HCT116 (cell line): ENCODE measurements at regions not wholly inside any gene's neighbourhood (a gene's known extent, or its start where the extent isn't known, plus 50 kb on each side); places are given as distances from the start of the nearest gene placed in this dataset.

Experiments used
- ATAC-seq: fragments of 200-7000 bp; cut with Tn5 transposase; 2 replicates; pipeline ENCODE4 v1.9.1; 2020; ENCODE audit warnings: mild to moderate bottlenecking, moderate library complexity
- BruUV-seq: library from RNA; stranded (reverse); fragments of 400-500 nt; replicated peaks from 2 replicates; lab custom pipeline; 2021; lab: Mats Ljungman, UMichigan
- CTCF ChIA-PET: fragments of 300-600 bp; sonication (Branson Sonifier 250); formaldehyde crosslinking; loops from one replicate; lab custom pipeline; 2021; ENCODE audit warnings: antibody characterized with exemption; lab: Charles Lee
- POLR2A ChIA-PET: fragments of 300-600, 350-600 bp; sonication (Branson Sonifier 250); formaldehyde crosslinking; loops from one replicate; lab custom pipeline; 2021; ENCODE audit warnings: antibody characterized with exemption; lab: Charles Lee
- RAD21 ChIA-PET, 2 experiments: fragments of 300-600 bp; sonication (Branson Sonifier 250); formaldehyde crosslinking; loops; one replicate each; lab custom pipeline; 2023; ENCODE audit warnings: low total read pairs in 2 of 2; ENCODE audit not compliant: uncharacterized antibody in 2 of 2, unreplicated experiment in 2 of 2, low non-redundant PET in 1 of 2; lab: Charles Lee
- DNase-seq: peaks from one replicate; pipeline ENCODE4 v3.0.0-alpha.2; 2010; ENCODE audit warnings: low read depth, low spot score
- H2AFZ ChIP-seq: fragments of 200-600 bp; shearing (Covaris generic), sonication (generic); 2 replicates; pipeline ENCODE4 v1.6.1; 2017; ENCODE audit warnings: low read depth, mixed run types, mixed read lengths, antibody characterized with exemption, low read length; ENCODE audit not compliant: poor library complexity, severe bottlenecking
- H3K27ac ChIP-seq: 2 replicates; pipeline ENCODE4 v1.5.1; 2012; ENCODE audit warnings: low read depth, low read length
- H3K27me3 ChIP-seq: fragments of 200-600 bp; sonication (generic); 2 replicates; pipeline ENCODE4 v1.6.1; 2016; ENCODE audit warnings: mixed run types, low read length, mixed read lengths; ENCODE audit not compliant: insufficient read depth
- H3K36me3 ChIP-seq, 2 experiments: fragments of 200-500 bp in 1 of 2; fragments of 200-600 bp in 1 of 2; sonication (Bioruptor generic) in 1 of 2; sonication (generic) in 1 of 2; 2 replicates each; pipeline versions ENCODE4 v1.5.1 to v1.6.1; 2014 to 2016; ENCODE audit warnings: low read length in 2 of 2, inconsistent platforms in 1 of 2, mixed read lengths in 1 of 2, mixed run types in 1 of 2; ENCODE audit not compliant: insufficient read depth in 2 of 2, control insufficient read depth in 1 of 2
- H3K4me1 ChIP-seq, 2 experiments: fragments of 200-600 bp in 1 of 2; sonication (generic) in 1 of 2; 2 replicates each; pipeline versions ENCODE4 v1.5.1 to v1.6.1; 2012 to 2017; ENCODE audit warnings: low read length in 2 of 2, inconsistent platforms in 1 of 2, mild to moderate bottlenecking in 1 of 2, mixed read lengths in 1 of 2, mixed run types in 1 of 2, moderate library complexity in 1 of 2; ENCODE audit not compliant: insufficient read depth in 2 of 2, control insufficient read depth in 1 of 2
- H3K4me2 ChIP-seq: fragments of 200-600 bp; sonication (generic); 2 replicates; pipeline ENCODE4 v1.6.1; 2017; ENCODE audit warnings: mixed run types, low read length, mixed read lengths
- H3K4me3 ChIP-seq, 2 experiments: fragments of 200-600 bp in 1 of 2; sonication (generic) in 1 of 2; replicated peaks in 1 of 2; 2 replicates each; pipeline ENCODE4 v1.5.1; 2011 to 2016; ENCODE audit warnings: low read length in 2 of 2, control low read depth in 1 of 2, low read depth in 1 of 2, mild to moderate bottlenecking in 1 of 2, mixed read lengths in 1 of 2, mixed run types in 1 of 2
- H3K79me2 ChIP-seq: fragments of 200-600 bp; sonication (generic); 2 replicates; pipeline ENCODE4 v1.6.1; 2017; ENCODE audit warnings: mild to moderate bottlenecking, mixed run types, low read length, moderate library complexity, mixed read lengths; ENCODE audit not compliant: insufficient read depth
- H3K9ac ChIP-seq: fragments of 200-600 bp; sonication (generic); 2 replicates; pipeline ENCODE4 v1.6.1; 2016; ENCODE audit warnings: low read length, mixed read lengths
- H3K9me2 ChIP-seq: fragments of 200-600 bp; sonication (generic), shearing (Covaris generic); 2 replicates; pipeline ENCODE4 v1.6.1; 2017; ENCODE audit warnings: mixed run types, mild to moderate bottlenecking, moderate library complexity; ENCODE audit not compliant: insufficient read depth
- H3K9me3 ChIP-seq, 2 experiments: fragments of 200-500 bp in 1 of 2; fragments of 200-600 bp in 1 of 2; sonication (Bioruptor generic) in 1 of 2; sonication (generic) in 1 of 2; 2 replicates each; pipeline ENCODE4 v1.6.1; 2014 to 2017; ENCODE audit warnings: low read length in 2 of 2, mixed read lengths in 2 of 2, inconsistent platforms in 1 of 2, low read depth in 1 of 2, mild to moderate bottlenecking in 1 of 2, mixed run types in 1 of 2, moderate library complexity in 1 of 2; ENCODE audit not compliant: control insufficient read depth in 1 of 2, insufficient read depth in 1 of 2
- H4K20me1 ChIP-seq: fragments of 200-600 bp; sonication (generic), shearing (Covaris generic); 2 replicates; pipeline ENCODE4 v1.6.1; 2017; ENCODE audit warnings: mixed run types, mild to moderate bottlenecking, moderate library complexity; ENCODE audit not compliant: insufficient read depth
- ELF1 ChIP-seq: IDR thresholded peaks from 2 replicates; pipeline ENCODE4 v1.6.1; 2012; ENCODE audit warnings: low read depth, borderline replicate concordance
- EZH2 ChIP-seq: fragments of 200-600 bp; sonication (generic); IDR thresholded peaks from 2 replicates; pipeline ENCODE4 v1.6.1; 2017; ENCODE audit warnings: antibody characterized with exemption, mixed run types
- EZH2phosphoT487 ChIP-seq: fragments of 200-600 bp; IDR thresholded peaks from 2 replicates; pipeline ENCODE4 v1.6.1; 2018; ENCODE audit warnings: antibody characterized with exemption, borderline replicate concordance
- FOSL1 ChIP-seq: IDR thresholded peaks from 2 replicates; pipeline ENCODE4 v1.6.1; 2012; ENCODE audit warnings: low read depth
- POLR2A ChIP-seq: IDR thresholded peaks from 2 replicates; pipeline ENCODE4 v1.7.0; 2011; ENCODE audit warnings: borderline replicate concordance; ENCODE audit not compliant: insufficient read depth, insufficient read length; ENCODE audit errors: extremely low read depth
- POLR2AphosphoS5 ChIP-seq: IDR thresholded peaks from 2 replicates; pipeline ENCODE4 v1.6.1; 2011; ENCODE audit warnings: mild to moderate bottlenecking, low read depth, low read length, moderate library complexity
- RAD21 ChIP-seq: IDR thresholded peaks from 2 replicates; pipeline ENCODE4 v1.6.1; 2012; ENCODE audit warnings: low read depth, mild to moderate bottlenecking
- REST ChIP-seq: IDR thresholded peaks from 2 replicates; pipeline ENCODE4 v1.6.1; 2012; ENCODE audit warnings: low read depth
- SIN3A ChIP-seq: IDR thresholded peaks from 2 replicates; pipeline ENCODE4 v1.6.1; 2012; ENCODE audit warnings: low read depth
- SP1 ChIP-seq: IDR thresholded peaks from 2 replicates; pipeline ENCODE4 v1.6.1; 2012; ENCODE audit warnings: low read depth
- TCF7L2 ChIP-seq: IDR thresholded peaks from 2 replicates; pipeline ENCODE4 v1.7.0; 2011; ENCODE audit warnings: borderline replicate concordance, inconsistent platforms; ENCODE audit not compliant: insufficient read depth, insufficient read length; ENCODE audit errors: extremely low read depth
- ZFX ChIP-seq: fragments of 450-650 bp; IDR thresholded peaks from 2 replicates; pipeline ENCODE4 v1.6.1; 2017
- ZNF274 ChIP-seq: fragments of 200-500 bp; sonication (Bioruptor generic); IDR thresholded peaks from 2 replicates; pipeline ENCODE4 v1.6.1; 2014; ENCODE audit warnings: mild to moderate bottlenecking, low read depth, low read length, inconsistent platforms
- intact Hi-C: fragments of 100-400 bp; cut with micrococcal nuclease; formaldehyde crosslinking; loops from 2 replicates; pipeline ENCODE4 v1.10.0; 2022
- TF ChIP-seq, protein P1 (sequence below), 3 experiments: fragments of 200-600 bp in 1 of 3; sonication (generic) in 1 of 3; IDR thresholded peaks in 2 of 3; conservative IDR thresholded peaks in 1 of 3; 2 replicates each; pipeline ENCODE4 v1.5.1; 2012 to 2017; ENCODE audit warnings: low read depth in 2 of 3, low read length in 2 of 3, antibody characterized with exemption in 1 of 3, borderline replicate concordance in 1 of 3, control low read depth in 1 of 3, mild to moderate bottlenecking in 1 of 3, mixed read lengths in 1 of 3, mixed run types in 1 of 3, moderate library complexity in 1 of 3; ENCODE audit not compliant: insufficient read depth in 1 of 3

DNA sequence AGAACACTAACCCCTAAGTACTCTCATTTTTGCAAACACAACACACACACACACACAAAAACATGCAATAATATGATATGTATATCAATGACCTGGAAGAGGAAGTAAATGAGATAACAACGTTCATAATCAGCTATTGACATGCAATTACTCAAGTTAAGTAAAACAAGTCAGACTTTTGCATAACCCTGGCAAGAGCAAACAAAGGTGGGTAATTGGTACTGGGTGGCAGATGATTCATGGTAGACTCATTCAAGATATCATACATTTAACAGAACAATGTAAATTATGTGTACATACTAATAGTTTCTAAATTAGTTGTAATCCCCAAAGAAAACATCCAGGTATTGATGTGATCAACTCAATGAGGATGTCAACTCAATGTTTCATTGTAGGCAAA is 508.8 kb downstream of the DACH1 start:
- no peaks in the 10 kb centered on the region for H4K20me1 ChIP-seq
- BruUV-seq, result no TSS peak
- no peak for TF ChIP-seq EZH2phosphoT487
- no peak for TF ChIP-seq ZFX
- TF ChIP-seq POLR2AphosphoS5, result no peak
- no peak for TF ChIP-seq FOSL1
- no peak for TF ChIP-seq TCF7L2
- TF ChIP-seq RAD21, result no peak
- TF ChIP-seq ZNF274, result no peak
- TF ChIP-seq POLR2A, result no peak
- TF ChIP-seq, protein P1, sequence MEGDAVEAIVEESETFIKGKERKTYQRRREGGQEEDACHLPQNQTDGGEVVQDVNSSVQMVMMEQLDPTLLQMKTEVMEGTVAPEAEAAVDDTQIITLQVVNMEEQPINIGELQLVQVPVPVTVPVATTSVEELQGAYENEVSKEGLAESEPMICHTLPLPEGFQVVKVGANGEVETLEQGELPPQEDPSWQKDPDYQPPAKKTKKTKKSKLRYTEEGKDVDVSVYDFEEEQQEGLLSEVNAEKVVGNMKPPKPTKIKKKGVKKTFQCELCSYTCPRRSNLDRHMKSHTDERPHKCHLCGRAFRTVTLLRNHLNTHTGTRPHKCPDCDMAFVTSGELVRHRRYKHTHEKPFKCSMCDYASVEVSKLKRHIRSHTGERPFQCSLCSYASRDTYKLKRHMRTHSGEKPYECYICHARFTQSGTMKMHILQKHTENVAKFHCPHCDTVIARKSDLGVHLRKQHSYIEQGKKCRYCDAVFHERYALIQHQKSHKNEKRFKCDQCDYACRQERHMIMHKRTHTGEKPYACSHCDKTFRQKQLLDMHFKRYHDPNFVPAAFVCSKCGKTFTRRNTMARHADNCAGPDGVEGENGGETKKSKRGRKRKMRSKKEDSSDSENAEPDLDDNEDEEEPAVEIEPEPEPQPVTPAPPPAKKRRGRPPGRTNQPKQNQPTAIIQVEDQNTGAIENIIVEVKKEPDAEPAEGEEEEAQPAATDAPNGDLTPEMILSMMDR (IDR thresholded peaks at IDR 0.05 in 2 of 3, conservative IDR thresholded peaks at IDR 0.05 in 1 of 3; ENCODE audit: borderline replicate concordance in 1 of 3, insufficient read depth in 1 of 3, low read depth in 2 of 3, low read length in 2 of 3), result no peak
- TF ChIP-seq SP1, result no peak
- TF ChIP-seq SIN3A, result no peak
- no peak for TF ChIP-seq EZH2
- no peak for TF ChIP-seq REST
- no peak for TF ChIP-seq ELF1
- TF ChIP-seq, all 23 proteins: peak for 0
- Histone ChIP-seq H3K4me3 (no peak overlapping the region), H3K79me2 (no peaks in the 10 kb centered on the region), H3K27me3 (no peaks in the 10 kb centered on the region), H3K9me3 (peaks cover 0 to 3% of the 10 kb centered on the region in 2 experiments; a peak in 1 of 4 replicates), H3K9me2 (no peaks in the 10 kb centered on the region), H3K9ac (no peak overlapping the region), H3K4me1 (no peaks in the 10 kb centered on the region), H3K36me3 (no peaks in the 10 kb centered on the region), H3K27ac (no peak overlapping the region), H2AFZ (peak overlapping the region; percentile 11), H3K4me2 (no peak overlapping the region)
- CTCF ChIA-PET, result no interaction called here
- DNase-seq (no peak), ATAC-seq (no peak)
- POLR2A ChIA-PET, result no interaction called here
- RAD21 ChIA-PET, result no interaction called here
- intact Hi-C loops, result no loop called here
